Stimulated activated CD4-positive, alpha-beta T cell treated with anti-CD3 and anti-CD28 coated beads, Interleukin-15, amount 100 ng/mL, for 24 hours (primary cell): ENCODE measurements at regions not wholly inside any gene's neighbourhood (a gene's known extent, or its start where the extent isn't known, plus 50 kb on each side); places are given as distances from the start of the nearest gene placed in this dataset.
"Not testable (repeated sequence)": the region's sequence is repeated elsewhere in the genome, so short reads cannot be mapped to it uniquely, and the experiment has no call there.

ENCODE experiments used
- DNase-seq: peaks from one replicate; pipeline ENCODE4 v3.0.0-alpha.2; 2020

DNA sequence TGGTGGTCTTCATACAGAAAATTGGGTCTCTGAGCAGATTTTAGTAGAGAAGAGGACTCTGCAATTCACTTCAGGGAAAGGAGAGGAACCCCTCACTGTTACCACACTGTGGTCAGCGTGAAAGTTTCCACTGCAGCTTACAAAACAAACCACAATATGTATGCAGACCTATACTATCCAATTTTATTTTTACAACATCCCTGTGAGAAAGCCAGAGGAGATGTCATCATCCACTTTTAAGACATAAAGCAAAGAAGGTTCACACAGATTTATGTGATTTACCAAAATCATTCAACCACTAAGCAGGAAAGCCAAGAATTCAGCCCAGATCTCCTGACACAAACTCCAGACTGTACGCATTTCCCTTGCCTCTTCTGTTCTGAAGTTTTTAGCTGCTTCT lies 442.4 kb downstream of the FRK start:
- no peak for DNase-seq

DNA sequence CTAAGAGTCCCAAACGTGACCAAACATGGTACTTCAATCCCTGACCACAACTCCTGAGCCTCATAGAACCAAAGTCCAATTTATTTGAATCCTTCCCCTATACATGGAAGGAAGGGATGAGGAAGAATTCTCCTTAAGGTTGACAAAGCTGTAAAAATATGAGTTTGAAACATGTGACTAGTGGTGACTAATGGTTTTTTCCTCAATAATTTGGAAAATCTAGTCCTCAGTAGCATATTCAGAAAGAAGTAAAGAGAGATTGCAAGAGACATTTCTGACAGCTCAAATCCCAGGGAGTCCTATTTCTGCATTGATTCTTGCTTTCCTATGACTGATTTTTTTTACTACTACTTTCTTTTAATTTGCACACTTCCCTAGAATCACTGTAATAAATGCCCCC lies 443.7 kb downstream of the FRK start:
- DNase-seq = no peak

DNA sequence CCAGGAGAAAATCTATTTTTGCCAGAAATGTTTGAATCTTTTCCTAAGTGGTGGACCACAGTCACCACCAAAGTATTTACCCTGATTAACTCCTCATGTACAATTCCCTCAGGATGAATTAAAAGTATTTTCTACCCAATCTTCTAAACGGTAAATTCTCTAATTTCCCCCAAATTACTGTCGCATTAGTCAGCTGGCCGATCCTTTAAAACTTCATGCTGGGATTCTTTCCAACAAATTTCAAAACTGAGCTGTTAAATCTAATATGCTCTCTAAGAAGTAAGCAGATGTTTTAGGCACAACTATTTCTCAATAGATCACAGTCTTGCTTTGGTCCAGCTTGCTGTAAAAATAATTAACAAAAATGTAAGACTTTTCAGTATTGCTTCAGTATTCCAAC lies 447.2 kb downstream of the FRK start:
- no peak for DNase-seq

DNA sequence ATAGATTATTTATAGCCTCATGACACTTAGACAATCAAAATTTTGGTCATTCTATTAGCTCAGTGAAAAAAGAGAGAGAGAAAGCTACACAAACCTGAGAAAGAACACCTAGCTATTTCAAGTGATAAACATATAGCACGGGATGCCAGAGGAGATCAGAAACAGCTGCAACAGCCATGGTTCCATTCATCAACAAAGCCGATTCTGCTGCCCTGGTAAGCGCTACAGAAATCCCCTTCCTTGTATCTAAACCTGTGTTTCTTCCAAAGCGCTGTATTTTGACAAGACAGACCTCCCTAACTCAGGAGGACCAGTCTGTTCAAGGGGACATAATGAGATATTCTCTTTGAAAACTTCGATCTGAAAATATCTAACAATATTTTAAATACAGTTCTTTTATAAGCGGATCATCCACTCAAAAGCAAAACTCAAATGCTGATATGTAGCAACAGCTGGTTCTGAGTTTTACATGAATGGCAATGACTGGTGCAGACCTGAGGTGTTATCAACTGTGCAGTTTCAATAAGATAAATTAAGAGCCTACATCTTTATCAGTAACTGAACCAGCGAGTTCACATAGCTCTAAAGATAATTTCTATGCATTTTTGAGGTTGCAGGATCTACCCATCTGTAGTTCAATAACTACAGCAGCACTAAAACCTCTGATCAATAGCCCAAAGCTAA lies 447.8 kb downstream of the FRK start:
- no peak for DNase-seq

DNA sequence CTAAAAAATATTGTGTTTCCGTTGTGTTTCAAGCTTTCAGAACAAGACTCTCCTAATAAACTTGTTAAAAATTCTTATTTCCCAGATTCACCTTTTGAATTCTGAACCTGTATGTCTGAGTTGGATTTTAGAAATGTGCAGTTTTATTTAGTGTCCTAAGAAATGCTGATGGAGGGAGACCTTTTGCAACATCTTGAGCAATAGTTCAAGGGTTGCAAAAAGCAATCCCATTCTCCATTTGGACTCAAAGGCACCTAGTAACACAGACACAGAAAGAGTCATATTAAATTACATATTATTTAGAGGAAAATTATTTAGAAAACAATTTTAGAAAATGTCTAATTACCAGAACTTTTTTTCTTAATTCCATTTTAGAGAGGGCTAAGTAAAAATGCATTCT lies 448.5 kb downstream of the FRK start:
- no peak for DNase-seq

DNA sequence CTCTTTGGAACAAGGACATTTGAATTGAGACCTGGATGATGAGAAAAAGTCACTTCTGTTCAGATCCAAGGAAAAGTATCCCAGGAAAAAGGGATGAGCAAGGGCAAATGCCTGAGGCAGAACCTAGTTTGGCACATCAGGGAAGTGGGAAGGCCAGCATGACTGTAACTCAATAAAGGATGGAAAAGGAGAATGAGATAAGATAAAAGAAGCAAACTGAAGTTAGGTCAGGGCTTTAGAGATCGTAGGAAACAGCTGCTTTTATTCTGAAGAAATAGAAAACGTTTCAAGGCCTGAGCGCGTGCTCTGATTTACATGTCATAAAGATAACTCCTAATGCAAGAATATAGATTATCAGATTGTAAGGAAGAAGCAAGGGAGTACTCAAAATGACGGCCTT lies 450.0 kb downstream of the FRK start:
- DNase-seq = no peak

DNA sequence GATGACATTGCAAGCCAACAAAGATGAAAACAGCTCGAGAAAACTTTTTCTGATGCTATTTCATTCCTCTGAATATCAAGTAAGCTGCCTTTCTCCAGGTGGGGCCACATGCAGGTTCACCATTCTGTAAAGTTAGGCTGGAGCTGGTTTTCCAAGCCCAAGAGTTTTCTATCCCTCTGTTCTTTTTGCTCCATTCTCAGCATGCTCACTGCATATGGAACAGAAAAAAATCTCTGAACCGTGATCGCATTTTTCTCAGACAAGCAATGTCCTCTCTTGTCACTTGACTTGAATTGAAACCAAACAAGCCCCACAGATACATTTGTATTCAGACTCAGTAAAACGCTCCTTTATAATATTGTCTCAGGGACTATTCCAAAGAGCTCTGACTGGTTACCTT lies 451.6 kb downstream of the FRK start:
- DNase-seq = no peak

DNA sequence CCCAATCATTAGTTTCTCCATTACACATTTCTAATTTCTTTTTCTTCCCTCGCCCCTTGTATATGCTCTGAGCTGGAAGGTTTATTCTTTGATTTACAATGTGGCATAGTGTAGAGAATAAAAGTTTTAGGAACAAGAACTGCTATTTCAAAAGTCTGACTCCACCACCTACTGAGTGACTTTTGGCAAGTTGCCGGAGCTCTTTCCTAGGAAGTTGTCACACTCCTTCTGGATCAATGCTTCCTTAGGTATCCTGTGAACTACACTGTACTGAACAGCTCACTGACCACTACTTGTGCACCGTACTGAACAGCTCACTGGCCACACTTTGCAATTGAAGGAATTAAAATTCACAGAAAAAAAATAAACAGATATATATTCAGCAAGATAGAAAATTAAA lies 458.2 kb downstream of the FRK start:
- DNase-seq = no peak

DNA sequence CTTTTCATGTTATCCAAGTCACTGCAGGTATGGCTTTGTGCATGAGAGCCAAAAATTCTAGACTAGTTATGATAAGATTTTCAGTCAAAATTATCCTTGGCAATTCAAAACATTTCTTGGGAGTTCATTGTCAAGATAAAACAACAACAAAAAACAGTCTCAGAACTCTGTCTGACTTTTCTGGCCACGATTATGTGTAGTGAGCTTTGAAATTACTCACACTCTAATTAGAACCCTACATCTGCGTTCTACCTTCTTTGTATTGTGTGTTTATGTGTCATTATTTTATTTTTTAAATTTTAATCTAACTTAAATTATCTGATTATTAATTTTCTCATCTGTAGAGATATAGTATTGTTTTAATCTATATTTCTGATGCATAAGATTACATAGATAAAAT lies 459.2 kb downstream of the FRK start:
- no peak for DNase-seq

DNA sequence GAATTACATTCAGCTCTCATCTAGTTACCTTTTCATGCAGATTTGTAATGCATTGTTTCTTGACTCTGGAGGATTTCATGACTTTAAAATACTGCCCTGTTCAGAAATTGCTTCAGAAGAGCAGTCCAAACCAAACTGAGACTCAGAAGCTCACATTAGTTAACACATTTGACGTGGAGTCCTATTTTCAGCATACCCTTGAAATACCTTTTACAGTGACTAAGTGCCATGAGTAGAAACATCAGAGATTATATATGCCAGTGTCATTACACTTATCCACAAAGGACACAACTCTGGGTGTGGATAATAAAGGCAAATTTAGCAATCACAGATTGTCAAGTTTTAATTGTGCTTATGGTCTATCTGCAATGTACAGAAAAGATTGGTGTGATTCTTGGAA lies 459.6 kb downstream of the FRK start:
- no peak for DNase-seq

DNA sequence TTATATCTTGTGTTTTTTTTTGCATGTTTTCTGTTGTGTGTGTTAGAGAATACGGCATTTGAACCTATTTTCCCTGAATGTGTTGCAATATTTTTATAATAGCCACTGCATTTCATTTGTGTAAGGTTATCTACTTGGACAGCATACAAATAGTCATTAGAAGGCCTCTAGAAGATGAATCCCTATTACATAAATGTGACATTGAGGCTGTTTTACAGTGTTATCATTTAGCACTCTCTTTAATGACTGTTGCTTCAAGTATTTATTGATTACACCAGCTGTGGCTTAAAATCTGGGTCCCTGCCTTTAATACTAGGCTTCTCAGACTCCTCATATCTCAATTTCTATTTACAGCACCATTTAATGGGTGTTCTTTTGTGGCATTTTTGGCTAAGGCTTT lies 465.8 kb downstream of the FRK start:
- no peak for DNase-seq

DNA sequence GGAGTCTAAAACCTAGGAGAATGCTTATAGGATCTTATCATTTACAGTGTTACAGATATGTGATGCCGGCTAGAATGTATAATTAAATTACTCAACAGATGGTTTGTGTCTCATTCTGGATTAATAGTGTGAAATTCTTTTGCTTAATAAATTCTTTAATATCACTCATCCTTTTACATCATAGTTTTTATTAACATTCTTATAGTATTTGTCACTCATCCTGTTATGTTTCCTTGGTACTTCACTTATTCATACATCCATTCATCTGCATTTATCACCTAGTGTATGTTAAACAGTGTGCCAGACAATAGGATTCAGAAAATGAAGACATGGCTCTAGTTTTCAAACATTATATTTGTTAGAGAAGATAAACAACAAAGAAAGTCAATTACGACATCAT lies 468.7 kb downstream of the FRK start:
- DNase-seq = no peak

DNA sequence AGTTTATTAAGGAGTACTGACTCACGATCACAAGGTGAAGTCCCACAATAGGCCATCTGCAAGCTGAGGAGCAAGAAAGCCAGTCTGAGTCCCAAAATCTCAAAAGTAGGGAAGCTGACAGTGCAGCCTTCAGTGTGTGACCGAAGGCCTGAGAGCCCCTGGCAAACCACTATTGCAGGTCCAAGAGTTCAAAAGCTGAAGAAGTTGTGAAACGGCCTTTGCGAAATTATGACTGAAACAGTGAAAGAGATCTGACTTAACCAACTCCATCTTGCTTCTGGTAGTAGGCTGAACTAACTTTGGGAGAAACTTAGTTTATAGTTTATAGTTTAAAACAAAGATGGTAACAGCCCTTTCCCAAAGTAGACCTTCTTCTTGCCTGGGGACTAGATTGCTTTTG lies 471.6 kb downstream of the FRK start:
- DNase-seq = not testable (repeated sequence)

DNA sequence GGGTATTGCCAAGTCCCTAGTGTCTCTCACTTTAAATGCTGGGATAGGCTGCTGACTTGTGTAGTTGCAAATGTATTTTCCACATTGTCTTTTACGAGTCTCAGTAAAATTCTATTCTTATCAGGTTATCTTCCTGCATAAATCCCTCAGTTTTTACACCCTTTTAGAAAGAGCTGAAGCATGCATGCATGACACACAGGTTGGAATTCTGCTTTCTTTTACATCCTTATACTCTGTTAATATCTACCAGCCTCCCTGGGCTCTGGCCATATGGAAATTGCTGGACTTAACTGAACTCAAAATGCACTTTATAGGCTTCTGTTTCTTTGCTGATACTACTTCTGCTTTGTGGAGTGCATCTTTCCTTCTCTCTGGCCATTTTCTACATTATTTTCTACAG lies 477.4 kb downstream of the FRK start:
- no peak for DNase-seq

DNA sequence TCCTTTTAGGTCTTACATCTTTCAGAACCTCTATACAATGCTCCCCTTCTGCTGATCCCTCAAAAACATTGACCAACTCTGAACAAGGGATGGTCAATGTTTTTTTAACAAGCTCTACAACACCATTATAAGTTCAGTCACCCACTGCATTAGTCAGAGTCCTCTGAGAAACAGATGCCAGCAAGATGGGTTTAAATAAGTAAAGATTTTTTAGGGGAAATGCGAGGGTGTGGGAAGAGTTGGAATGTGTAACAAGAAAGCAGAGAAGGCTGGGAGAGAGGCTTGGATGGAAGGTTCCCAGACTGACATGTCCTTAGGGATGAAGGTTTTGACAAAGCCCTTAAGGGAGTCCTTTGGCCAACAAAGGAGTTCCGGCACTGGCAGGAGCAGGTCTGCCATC lies 478.3 kb downstream of the FRK start:
- DNase-seq = no peak

DNA sequence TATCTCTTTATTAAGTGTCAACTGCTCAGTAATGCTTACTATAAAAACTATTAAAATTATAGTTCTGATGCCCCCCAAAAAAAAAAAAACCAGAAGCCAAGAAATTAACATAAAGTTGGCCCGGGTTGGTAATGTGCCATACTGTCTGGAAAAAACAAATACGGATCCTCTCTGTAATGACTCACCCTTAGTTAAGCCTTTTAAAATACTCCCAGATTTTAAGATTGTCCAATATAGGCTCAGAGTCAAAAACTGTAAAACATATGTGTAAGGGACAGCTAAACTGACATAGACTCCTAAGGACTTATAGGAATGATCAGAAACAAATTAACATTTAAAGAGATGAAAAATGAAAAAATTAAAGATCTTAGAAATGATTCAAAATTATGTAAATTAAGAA lies 481.1 kb downstream of the FRK start:
- DNase-seq = not testable (repeated sequence)

DNA sequence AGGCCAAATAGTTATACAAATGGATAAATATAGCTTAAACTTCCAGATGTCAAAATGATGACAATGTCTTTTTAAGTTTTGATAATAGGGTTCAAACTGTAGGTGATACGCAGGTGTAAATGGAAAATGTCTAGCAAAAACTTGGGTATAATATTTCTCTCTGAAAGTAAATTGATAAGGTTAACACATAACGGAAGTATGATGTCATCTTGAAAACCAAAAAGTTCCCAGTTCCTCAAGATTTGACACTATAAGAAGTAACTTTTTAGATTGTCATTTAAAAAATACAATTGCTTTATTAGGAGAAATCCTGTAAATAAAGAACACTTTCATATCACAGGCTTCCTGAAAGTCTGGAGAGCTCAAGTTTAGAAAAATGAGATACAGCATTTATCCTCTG lies 483.4 kb downstream of the FRK start:
- DNase-seq = no peak

DNA sequence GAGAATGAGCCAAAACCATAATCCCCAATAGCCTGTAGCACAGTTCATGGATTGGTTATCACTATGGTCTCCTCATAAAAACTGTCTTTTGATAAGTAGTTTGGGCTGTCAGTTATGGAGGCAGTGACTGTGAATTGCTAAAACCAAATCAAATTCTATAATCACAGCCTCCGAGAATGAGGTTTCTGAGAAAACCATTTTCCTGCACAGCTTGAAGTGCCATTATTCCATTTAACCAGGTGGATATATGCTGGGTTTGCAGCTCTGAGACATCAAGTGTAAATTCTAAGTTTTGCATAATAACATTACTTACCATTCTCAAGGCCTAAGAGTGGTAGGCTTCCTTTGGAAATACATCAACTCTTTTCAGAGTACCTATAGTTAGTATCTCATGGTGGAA lies 485.4 kb downstream of the FRK start:
- DNase-seq = no peak

DNA sequence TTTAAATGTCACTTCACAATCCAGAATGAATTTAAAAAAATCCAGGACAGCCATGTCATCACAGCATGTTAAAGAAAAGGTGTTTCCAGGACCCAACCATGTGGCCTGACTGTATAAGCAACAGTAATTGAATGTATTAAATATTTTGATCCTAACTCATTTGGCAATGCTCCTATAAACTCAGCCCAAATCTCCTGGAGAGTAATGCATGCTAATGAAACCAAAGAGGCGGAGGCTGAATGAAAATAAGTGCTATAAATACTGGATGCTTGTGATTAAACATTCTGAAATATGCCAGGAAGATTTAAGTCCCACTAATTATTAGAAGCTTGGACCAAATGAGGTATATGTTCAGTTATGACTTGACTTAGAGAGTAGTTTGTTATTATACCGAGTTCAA lies 486.8 kb downstream of the FRK start:
- DNase-seq = no peak

DNA sequence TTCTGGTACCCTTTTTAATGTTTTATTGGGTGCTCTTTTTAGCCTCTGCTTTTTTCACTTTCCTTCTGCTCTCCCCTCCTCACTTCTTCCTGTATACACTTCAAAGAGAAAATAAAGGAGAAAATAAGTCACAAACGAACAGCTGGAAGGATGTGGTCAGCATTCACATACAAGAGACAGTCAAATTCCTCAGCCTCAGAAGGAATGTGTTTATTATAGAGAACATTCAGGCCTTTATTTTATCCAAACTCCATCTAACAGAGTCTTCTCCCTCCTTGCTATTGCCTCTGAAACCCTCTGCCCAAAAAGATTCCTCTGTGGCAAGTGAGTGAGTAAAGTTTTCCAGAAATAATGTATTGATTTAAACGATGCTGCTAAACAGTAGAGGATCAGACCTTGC lies 490.4 kb downstream of the FRK start:
- no peak for DNase-seq

DNA sequence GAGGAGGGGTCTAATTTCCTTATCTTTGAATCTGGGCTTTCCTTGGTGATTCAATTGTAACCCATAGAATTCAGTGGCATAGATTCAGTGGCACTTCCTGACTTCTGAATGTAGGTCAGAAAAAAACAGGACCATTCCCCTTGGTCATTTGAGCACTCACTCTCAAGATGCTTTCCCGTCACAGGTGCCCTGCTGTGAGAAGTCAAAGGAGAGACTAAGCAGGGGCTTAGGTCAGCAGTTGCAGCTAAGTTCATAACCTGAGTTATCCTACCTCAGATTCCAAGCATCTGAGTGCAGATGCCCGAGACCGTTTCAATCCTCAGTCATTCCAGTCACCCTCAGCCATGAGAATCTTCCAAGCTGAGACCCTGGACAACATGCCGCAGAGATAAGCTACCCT lies 506.6 kb downstream of the FRK start:
- DNase-seq = no peak

DNA sequence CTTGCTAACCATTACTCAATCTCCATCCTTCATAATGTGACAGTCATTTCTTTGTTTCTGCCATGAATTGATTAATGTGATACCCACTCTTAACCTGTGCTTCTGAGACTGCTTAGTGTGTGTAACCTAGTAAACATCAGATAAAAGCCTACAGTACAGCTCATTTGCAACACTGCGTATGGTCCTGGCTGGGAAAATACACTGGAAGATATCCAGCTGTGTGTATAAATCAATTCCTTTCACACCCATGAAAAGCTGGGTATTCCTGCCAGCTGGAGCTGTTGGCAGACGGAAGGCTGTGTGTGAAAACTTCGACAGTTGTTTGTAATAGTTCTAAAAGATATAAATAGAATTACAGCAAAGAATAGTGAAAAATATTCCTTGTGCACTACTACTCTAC lies 509.2 kb downstream of the FRK start:
- no peak for DNase-seq

DNA sequence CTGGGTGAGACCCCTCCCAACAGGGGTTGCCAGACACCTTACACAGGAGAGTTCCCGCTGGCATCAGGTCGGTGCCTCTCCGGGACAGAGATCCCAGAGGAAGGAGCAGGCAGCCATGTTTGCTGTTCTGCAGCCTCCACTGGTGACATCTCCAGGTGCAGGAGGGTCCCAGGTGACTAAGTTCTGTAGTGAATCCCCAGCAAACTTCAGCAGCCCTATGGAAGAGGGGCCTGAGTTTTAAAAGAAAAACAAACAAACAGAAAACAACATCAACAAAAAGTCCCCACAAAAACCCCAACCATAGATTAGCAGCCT lies 515.1 kb downstream of the FRK start:
- DNase-seq = no peak

DNA sequence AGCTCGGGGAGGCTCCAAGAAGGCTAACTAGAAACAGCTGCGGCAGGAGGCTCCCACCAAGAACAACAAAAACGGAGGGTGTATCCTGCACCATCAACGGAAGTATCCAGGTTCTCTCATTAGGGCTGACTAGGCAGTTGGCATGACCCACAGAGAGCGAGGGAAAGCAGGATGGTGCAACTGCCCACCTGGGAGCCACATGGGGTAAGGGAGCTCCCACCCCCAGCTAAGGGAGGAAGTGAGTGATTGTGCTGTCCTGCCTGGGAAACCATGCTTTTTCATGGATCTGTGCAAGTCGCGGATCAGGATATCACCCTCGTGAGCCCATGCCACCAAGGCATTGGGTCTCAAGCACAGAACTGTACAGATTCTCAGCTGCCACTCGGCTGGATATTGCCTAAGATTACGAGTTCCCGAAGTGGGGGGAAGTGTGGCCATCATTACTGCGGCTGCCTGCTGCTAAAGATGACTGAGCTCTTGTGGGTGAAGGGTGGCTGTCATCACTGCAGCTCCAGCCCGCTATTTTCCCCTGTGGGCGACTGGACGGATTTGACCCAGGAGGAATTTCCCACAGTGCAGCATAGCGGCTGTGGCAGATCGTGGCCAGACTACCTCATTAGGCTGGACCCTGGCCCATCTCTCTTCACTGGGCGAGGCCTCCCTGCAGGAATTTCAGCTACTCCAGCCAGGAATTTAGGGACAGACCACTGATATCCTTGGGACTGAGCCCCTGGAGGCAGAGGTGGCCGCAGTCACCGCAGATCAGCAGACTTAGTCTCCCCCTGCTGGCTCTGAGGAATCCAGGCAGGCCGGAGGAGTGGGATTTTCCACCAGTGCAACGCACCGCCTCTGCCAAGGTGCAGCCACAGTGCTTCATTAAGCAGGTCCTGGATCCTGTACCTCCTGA lies 515.7 kb downstream of the FRK start:
- no peak for DNase-seq
